ENCODE measurements at regions not wholly inside any gene's neighbourhood (a gene's known extent, or its start where the extent isn't known, plus 50 kb on each side); places are given as distances from the start of the nearest gene placed in this dataset.

GRCh38 chr13:107075576-107075975 is 507.6 kb upstream of the ARGLU1 start:
- no peak for DNase-seq

GRCh38 chr13:107070792-107071191 is 502.9 kb upstream of the ARGLU1 start:
- no peak for DNase-seq

GRCh38 chr13:107069108-107069776 is 501.3 kb upstream of the ARGLU1 start:
- no peak for DNase-seq

GRCh38 chr13:107067381-107067780 is 499.4 kb upstream of the ARGLU1 start:
- no peak for DNase-seq

GRCh38 chr13:107066355-107066754 is 498.4 kb upstream of the ARGLU1 start:
- no peak for DNase-seq

GRCh38 chr13:107065036-107065435 is 497.1 kb upstream of the ARGLU1 start:
- no peak for DNase-seq

GRCh38 chr13:107057028-107057631 is 489.2 kb upstream of the ARGLU1 start:
- DNase-seq = no peak

GRCh38 chr13:107043021-107043956 is 475.4 kb upstream of the ARGLU1 start:
- DNase-seq = no peak

GRCh38 chr13:107035778-107036177 is 467.8 kb upstream of the ARGLU1 start:
- no peak for DNase-seq

GRCh38 chr13:107035186-107035585 is 467.2 kb upstream of the ARGLU1 start:
- no peak for DNase-seq

GRCh38 chr13:107034236-107034872 is 466.4 kb upstream of the ARGLU1 start:
- DNase-seq = no peak

GRCh38 chr13:107031716-107032115 is 463.8 kb upstream of the ARGLU1 start:
- DNase-seq = no peak

GRCh38 chr13:107028751-107029150 is 460.8 kb upstream of the ARGLU1 start:
- DNase-seq = no peak

GRCh38 chr13:107025991-107026390 is 458.1 kb upstream of the ARGLU1 start:
- DNase-seq = no peak

GRCh38 chr13:107023335-107023734 is 455.4 kb upstream of the ARGLU1 start:
- DNase-seq = no peak

- DNase-seq = no peak
Observed at GRCh38 chr13:107020393-107020792, 452.5 kb upstream of the ARGLU1 start.

GRCh38 chr13:107018285-107018684 is 450.3 kb upstream of the ARGLU1 start:
- DNase-seq = no peak

GRCh38 chr13:107006661-107007060 is 438.7 kb upstream of the ARGLU1 start:
- DNase-seq = no peak

GRCh38 chr13:107005577-107005976 is 437.6 kb upstream of the ARGLU1 start:
- no peak for DNase-seq

GRCh38 chr13:107003911-107004310 is 436.0 kb upstream of the ARGLU1 start:
- no peak for DNase-seq

- no peak for DNase-seq
Observed at GRCh38 chr13:106998664-106999063, 430.7 kb upstream of the ARGLU1 start.

- DNase-seq = no peak
Observed at GRCh38 chr13:106997696-106998095, 429.8 kb upstream of the ARGLU1 start.

Data from activated CD8-positive, alpha-beta memory T cell treated with anti-CD3 and anti-CD28 coated beads, Interleukin-2, amount 50 U/mL, for 48 hours (primary cell).